PFSK-1 (cell line): ENCODE measurements at regions not wholly inside any gene's neighbourhood (a gene's known extent, or its start where the extent isn't known, plus 50 kb on each side); places are given as distances from the start of the nearest gene placed in this dataset.

Experiments used
- POLR2AphosphoS5 ChIP-seq: IDR thresholded peaks from 2 replicates; pipeline ENCODE4 v1.6.1; 2012; ENCODE audit warnings: low read depth, mild to moderate bottlenecking, control low read depth, low read length, moderate library complexity
- SIN3A ChIP-seq: IDR thresholded peaks from 2 replicates; pipeline ENCODE4 v1.6.1; 2012; ENCODE audit warnings: mild to moderate bottlenecking, low read length, moderate library complexity, borderline replicate concordance; ENCODE audit not compliant: insufficient read depth
- TAF1 ChIP-seq: IDR thresholded peaks from 2 replicates; pipeline ENCODE4 v1.6.1; 2012; ENCODE audit warnings: low read length, control low read depth, borderline replicate concordance; ENCODE audit not compliant: insufficient read depth

- TF ChIP-seq TAF1, result no peak
- no peak for TF ChIP-seq SIN3A
- TF ChIP-seq POLR2AphosphoS5, result no peak
Observed at GRCh38 chr12:77249892-77250291, 184.5 kb upstream of the E2F7 start.
